GM12878 (cell line): ENCODE measurements at regions not wholly inside any gene's neighbourhood (a gene's known extent, or its start where the extent isn't known, plus 50 kb on each side); places are given as distances from the start of the nearest gene placed in this dataset.

Source experiments
- CBFB ChIP-seq: IDR thresholded peaks from 2 replicates; pipeline ENCODE4 v1.6.1; 2016; ENCODE audit warnings: antibody characterized with exemption, low read depth
- FOXM1 ChIP-seq: IDR thresholded peaks from 2 replicates; pipeline ENCODE4 v1.6.1; 2012; ENCODE audit warnings: low read depth, mild to moderate bottlenecking, inconsistent platforms, low read length, moderate library complexity
- HDGF ChIP-seq: fragments of 450-650 bp; IDR thresholded peaks from 2 replicates; pipeline ENCODE4 v1.6.1; 2016; ENCODE audit warnings: antibody characterized with exemption
- LARP7 ChIP-seq: fragments of 450-650 bp; IDR thresholded peaks from 2 replicates; pipeline ENCODE4 v1.6.1; 2017; ENCODE audit warnings: mild to moderate bottlenecking
- NR2C2 ChIP-seq: IDR thresholded peaks from 2 replicates; pipeline ENCODE4 v1.6.1; 2011; ENCODE audit warnings: borderline replicate concordance, low read depth; ENCODE audit not compliant: control insufficient read depth, insufficient read length
- POLR2AphosphoS5 ChIP-seq: IDR thresholded peaks from 2 replicates; pipeline ENCODE4 v1.6.1; 2011; ENCODE audit warnings: mild to moderate bottlenecking, low read length, inconsistent platforms
- RB1 ChIP-seq: fragments of 450-650 bp; formaldehyde crosslinking; IDR thresholded peaks from 2 replicates; pipeline ENCODE4 v1.6.1; 2017; ENCODE audit warnings: mild to moderate bottlenecking, borderline replicate concordance
- SPI1 ChIP-seq: IDR thresholded peaks from 2 replicates; pipeline ENCODE4 v1.6.1; 2011; ENCODE audit warnings: low read depth, mild to moderate bottlenecking, low read length, moderate library complexity, borderline replicate concordance; ENCODE audit not compliant: insufficient read depth
- TAF1 ChIP-seq: IDR thresholded peaks from 2 replicates; pipeline ENCODE4 v1.6.1; 2011; ENCODE audit warnings: mild to moderate bottlenecking, low read depth, low read length, borderline replicate concordance
- YY1 ChIP-seq: IDR thresholded peaks from 2 replicates; pipeline ENCODE4 v1.6.1; 2011; ENCODE audit warnings: low read depth, mild to moderate bottlenecking, low read length
- ZNF274 ChIP-seq: IDR thresholded peaks from one replicate; pipeline ENCODE4 v1.8.0; 2011; ENCODE audit not compliant: insufficient read length, insufficient read depth
- TF ChIP-seq, protein P1 (sequence below): fragments of 450-650 bp; IDR thresholded peaks from 2 replicates; pipeline ENCODE4 v1.6.1; 2014; ENCODE audit warnings: mild to moderate bottlenecking
- TF ChIP-seq, protein P2 (sequence below): IDR thresholded peaks from 2 replicates; pipeline ENCODE4 v1.6.1; 2012; ENCODE audit warnings: low read depth, low read length, improper control_type of control experiment
- TF ChIP-seq, protein P3 (sequence below): IDR thresholded peaks from 2 replicates; pipeline ENCODE4 v1.6.1; 2011; ENCODE audit warnings: mild to moderate bottlenecking, low read depth, low read length, moderate library complexity; ENCODE audit not compliant: insufficient replicate concordance
- TF ChIP-seq, protein P4 (sequence below): IDR thresholded peaks from 2 replicates; pipeline ENCODE4 v1.6.1; 2012; ENCODE audit warnings: low read depth, low read length, improper control_type of control experiment
- TF ChIP-seq, protein P5 (sequence below): IDR thresholded peaks from 2 replicates; pipeline ENCODE4 v1.6.1; 2012; ENCODE audit warnings: mild to moderate bottlenecking, low read depth, low read length
- TF ChIP-seq, protein P6 (sequence below): fragments of 450-650 bp; IDR thresholded peaks from 2 replicates; pipeline ENCODE4 v1.6.1; 2017; ENCODE audit warnings: mild to moderate bottlenecking, moderate library complexity

DNA sequence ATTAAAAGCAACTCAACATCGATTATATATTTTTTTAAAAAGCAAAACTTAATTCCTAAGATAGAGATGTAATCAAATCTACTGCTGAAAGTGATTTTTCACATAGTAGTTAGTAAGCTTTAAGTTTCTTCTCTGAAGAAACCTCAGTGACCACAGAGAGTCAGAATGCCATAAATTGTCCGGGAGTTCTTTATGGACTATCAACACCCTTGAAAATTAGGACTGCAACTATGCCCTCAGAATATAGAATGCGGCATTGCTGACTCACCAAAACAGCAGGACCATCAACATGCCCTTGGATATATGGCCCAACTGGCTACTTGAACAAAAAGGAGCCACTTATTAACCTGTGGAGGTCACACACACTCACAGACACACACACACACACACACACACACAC is 228.9 kb upstream of the SNX2 start (continued):
- TF ChIP-seq, protein P1, sequence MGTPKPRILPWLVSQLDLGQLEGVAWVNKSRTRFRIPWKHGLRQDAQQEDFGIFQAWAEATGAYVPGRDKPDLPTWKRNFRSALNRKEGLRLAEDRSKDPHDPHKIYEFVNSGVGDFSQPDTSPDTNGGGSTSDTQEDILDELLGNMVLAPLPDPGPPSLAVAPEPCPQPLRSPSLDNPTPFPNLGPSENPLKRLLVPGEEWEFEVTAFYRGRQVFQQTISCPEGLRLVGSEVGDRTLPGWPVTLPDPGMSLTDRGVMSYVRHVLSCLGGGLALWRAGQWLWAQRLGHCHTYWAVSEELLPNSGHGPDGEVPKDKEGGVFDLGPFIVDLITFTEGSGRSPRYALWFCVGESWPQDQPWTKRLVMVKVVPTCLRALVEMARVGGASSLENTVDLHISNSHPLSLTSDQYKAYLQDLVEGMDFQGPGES = no peak
- TF ChIP-seq RB1 (no peak), SPI1 (no peak), NR2C2 (no peak), POLR2AphosphoS5 (no peak), LARP7 (no peak), HDGF (no peak), TAF1 (no peak), CBFB (no peak), FOXM1 (no peak), ZNF274 (no peak), YY1 (no peak)
- TF ChIP-seq, protein P2, sequence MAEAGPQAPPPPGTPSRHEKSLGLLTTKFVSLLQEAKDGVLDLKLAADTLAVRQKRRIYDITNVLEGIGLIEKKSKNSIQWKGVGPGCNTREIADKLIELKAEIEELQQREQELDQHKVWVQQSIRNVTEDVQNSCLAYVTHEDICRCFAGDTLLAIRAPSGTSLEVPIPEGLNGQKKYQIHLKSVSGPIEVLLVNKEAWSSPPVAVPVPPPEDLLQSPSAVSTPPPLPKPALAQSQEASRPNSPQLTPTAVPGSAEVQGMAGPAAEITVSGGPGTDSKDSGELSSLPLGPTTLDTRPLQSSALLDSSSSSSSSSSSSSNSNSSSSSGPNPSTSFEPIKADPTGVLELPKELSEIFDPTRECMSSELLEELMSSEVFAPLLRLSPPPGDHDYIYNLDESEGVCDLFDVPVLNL = no peak
- TF ChIP-seq, protein P3, sequence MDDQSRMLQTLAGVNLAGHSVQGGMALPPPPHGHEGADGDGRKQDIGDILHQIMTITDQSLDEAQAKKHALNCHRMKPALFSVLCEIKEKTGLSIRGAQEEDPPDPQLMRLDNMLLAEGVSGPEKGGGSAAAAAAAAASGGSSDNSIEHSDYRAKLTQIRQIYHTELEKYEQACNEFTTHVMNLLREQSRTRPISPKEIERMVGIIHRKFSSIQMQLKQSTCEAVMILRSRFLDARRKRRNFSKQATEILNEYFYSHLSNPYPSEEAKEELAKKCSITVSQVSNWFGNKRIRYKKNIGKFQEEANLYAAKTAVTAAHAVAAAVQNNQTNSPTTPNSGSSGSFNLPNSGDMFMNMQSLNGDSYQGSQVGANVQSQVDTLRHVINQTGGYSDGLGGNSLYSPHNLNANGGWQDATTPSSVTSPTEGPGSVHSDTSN = no peak
- TF ChIP-seq, protein P4, sequence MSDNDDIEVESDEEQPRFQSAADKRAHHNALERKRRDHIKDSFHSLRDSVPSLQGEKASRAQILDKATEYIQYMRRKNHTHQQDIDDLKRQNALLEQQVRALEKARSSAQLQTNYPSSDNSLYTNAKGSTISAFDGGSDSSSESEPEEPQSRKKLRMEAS = no peak
- TF ChIP-seq, protein P5, sequence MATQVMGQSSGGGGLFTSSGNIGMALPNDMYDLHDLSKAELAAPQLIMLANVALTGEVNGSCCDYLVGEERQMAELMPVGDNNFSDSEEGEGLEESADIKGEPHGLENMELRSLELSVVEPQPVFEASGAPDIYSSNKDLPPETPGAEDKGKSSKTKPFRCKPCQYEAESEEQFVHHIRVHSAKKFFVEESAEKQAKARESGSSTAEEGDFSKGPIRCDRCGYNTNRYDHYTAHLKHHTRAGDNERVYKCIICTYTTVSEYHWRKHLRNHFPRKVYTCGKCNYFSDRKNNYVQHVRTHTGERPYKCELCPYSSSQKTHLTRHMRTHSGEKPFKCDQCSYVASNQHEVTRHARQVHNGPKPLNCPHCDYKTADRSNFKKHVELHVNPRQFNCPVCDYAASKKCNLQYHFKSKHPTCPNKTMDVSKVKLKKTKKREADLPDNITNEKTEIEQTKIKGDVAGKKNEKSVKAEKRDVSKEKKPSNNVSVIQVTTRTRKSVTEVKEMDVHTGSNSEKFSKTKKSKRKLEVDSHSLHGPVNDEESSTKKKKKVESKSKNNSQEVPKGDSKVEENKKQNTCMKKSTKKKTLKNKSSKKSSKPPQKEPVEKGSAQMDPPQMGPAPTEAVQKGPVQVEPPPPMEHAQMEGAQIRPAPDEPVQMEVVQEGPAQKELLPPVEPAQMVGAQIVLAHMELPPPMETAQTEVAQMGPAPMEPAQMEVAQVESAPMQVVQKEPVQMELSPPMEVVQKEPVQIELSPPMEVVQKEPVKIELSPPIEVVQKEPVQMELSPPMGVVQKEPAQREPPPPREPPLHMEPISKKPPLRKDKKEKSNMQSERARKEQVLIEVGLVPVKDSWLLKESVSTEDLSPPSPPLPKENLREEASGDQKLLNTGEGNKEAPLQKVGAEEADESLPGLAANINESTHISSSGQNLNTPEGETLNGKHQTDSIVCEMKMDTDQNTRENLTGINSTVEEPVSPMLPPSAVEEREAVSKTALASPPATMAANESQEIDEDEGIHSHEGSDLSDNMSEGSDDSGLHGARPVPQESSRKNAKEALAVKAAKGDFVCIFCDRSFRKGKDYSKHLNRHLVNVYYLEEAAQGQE = no peak
- TF ChIP-seq, protein P6, sequence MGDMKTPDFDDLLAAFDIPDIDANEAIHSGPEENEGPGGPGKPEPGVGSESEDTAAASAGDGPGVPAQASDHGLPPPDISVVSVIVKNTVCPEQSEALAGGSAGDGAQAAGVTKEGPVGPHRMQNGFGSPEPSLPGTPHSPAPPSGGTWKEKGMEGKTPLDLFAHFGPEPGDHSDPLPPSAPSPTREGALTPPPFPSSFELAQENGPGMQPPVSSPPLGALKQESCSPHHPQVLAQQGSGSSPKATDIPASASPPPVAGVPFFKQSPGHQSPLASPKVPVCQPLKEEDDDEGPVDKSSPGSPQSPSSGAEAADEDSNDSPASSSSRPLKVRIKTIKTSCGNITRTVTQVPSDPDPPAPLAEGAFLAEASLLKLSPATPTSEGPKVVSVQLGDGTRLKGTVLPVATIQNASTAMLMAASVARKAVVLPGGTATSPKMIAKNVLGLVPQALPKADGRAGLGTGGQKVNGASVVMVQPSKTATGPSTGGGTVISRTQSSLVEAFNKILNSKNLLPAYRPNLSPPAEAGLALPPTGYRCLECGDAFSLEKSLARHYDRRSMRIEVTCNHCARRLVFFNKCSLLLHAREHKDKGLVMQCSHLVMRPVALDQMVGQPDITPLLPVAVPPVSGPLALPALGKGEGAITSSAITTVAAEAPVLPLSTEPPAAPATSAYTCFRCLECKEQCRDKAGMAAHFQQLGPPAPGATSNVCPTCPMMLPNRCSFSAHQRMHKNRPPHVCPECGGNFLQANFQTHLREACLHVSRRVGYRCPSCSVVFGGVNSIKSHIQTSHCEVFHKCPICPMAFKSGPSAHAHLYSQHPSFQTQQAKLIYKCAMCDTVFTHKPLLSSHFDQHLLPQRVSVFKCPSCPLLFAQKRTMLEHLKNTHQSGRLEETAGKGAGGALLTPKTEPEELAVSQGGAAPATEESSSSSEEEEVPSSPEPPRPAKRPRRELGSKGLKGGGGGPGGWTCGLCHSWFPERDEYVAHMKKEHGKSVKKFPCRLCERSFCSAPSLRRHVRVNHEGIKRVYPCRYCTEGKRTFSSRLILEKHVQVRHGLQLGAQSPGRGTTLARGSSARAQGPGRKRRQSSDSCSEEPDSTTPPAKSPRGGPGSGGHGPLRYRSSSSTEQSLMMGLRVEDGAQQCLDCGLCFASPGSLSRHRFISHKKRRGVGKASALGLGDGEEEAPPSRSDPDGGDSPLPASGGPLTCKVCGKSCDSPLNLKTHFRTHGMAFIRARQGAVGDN = no peak
- TF ChIP-seq, all 136 proteins: peak for 0
